ENCODE measurements at regions not wholly inside any gene's neighbourhood (a gene's known extent, or its start where the extent isn't known, plus 50 kb on each side); places are given as distances from the start of the nearest gene placed in this dataset.

GRCh38 chr12:58607805-58608204 lies 312.5 kb downstream of the LRIG3 start:
- no peak for TF ChIP-seq CTCF (IDR thresholded peaks at IDR 0.05)
- no peak for TF ChIP-seq ZFX (IDR thresholded peaks at IDR 0.05; ENCODE audit: borderline replicate concordance)
